ENCODE measurements at regions not wholly inside any gene's neighbourhood (a gene's known extent, or its start where the extent isn't known, plus 50 kb on each side); places are given as distances from the start of the nearest gene placed in this dataset. TPM values are rescaled to one million over a fixed set of nuclear protein-coding genes. Genes with fewer than 3 reads are reported as not detected.

GRCh38 chr2:117760916-117761315, 53.6 kb upstream of the DDX18 start:
- intact Hi-C loops (cut with micrococcal nuclease; ENCODE audit: unreplicated experiment): no loop called here
- ChIA-PET POLR2A (no interaction called here), CTCF (ENCODE audit: unreplicated experiment) (no interaction called here)
- H4K20me1 ChIP-seq (ENCODE audit: insufficient read depth, low read length): no peaks in the 10 kb centered on the region
- TF ChIP-seq EZH2phosphoT487 (IDR thresholded peaks at IDR 0.05; ENCODE audit: borderline replicate concordance, low read depth, low read length): no peak
- no peak for TF ChIP-seq CTCF (conservative IDR thresholded peaks at IDR 0.05; ENCODE audit: low read length)
- BruUV-seq (replicated peaks): no TSS peak
- H3K27ac ChIP-seq (ENCODE audit: low read depth, low read length, poor library complexity, severe bottlenecking): no peak overlapping the region
- no peak for DNase-seq (ENCODE audit: low spot score)
- H3K36me3 ChIP-seq (ENCODE audit: insufficient read depth, low read length): no peaks in the 10 kb centered on the region
- no peaks in the 10 kb centered on the region for H3K9me3 ChIP-seq (ENCODE audit: low read length)
- H3K4me3 ChIP-seq (ENCODE audit: low read depth, low read length, poor library complexity, severe bottlenecking): no peak overlapping the region
- H3K9me2 ChIP-seq (ENCODE audit: insufficient read depth, low read length): no peaks in the 10 kb centered on the region
- no peaks in the 10 kb centered on the region for H3K79me2 ChIP-seq (ENCODE audit: insufficient read depth, low read depth, low read length)
- H3K4me1 ChIP-seq (ENCODE audit: insufficient read depth, low read length, poor library complexity, severe bottlenecking): no peaks in the 10 kb centered on the region
- no peak overlapping the region for H3K4me2 ChIP-seq (ENCODE audit: low read length)
- H2AFZ ChIP-seq (ENCODE audit: low read length): no peak overlapping the region

GRCh38 chr2:117762454-117762853, 52.0 kb upstream of the DDX18 start:
- no peaks in the 10 kb centered on the region for H3K36me3 ChIP-seq (ENCODE audit: insufficient read depth, low read length)
- no peaks in the 10 kb centered on the region for H3K79me2 ChIP-seq (ENCODE audit: insufficient read depth, low read depth, low read length)
- no peak overlapping the region for H3K4me3 ChIP-seq (ENCODE audit: low read depth, low read length, poor library complexity, severe bottlenecking)
- intact Hi-C loops (cut with micrococcal nuclease; ENCODE audit: unreplicated experiment): no loop called here
- TF ChIP-seq EZH2phosphoT487 (IDR thresholded peaks at IDR 0.05; ENCODE audit: borderline replicate concordance, low read depth, low read length) (no peak), CTCF (conservative IDR thresholded peaks at IDR 0.05; ENCODE audit: low read length) (no peak)
- H3K27ac ChIP-seq (ENCODE audit: low read depth, low read length, poor library complexity, severe bottlenecking): no peak overlapping the region
- H3K9me2 ChIP-seq (ENCODE audit: insufficient read depth, low read length): no peaks in the 10 kb centered on the region
- no peak overlapping the region for H2AFZ ChIP-seq (ENCODE audit: low read length)
- BruUV-seq (replicated peaks): no TSS peak
- no peaks in the 10 kb centered on the region for H3K9me3 ChIP-seq (ENCODE audit: low read length)
- ChIA-PET CTCF (ENCODE audit: unreplicated experiment) (no interaction called here), POLR2A (interaction anchor here (0.7 kb wide), 1 partner anchor 283 kb away, joined by 3 read pairs; no protein-coding TSS in a partner anchor)
- no peaks in the 10 kb centered on the region for H4K20me1 ChIP-seq (ENCODE audit: insufficient read depth, low read length)
- no peak for DNase-seq (ENCODE audit: low spot score)
- no peak overlapping the region for H3K4me2 ChIP-seq (ENCODE audit: low read length)
- H3K4me1 ChIP-seq (ENCODE audit: insufficient read depth, low read length, poor library complexity, severe bottlenecking): no peaks in the 10 kb centered on the region

GRCh38 chr2:117763804-117764203, 50.7 kb upstream of the DDX18 start:
- H3K4me2 ChIP-seq (ENCODE audit: low read length): no peak overlapping the region
- ChIA-PET CTCF (ENCODE audit: unreplicated experiment) (no interaction called here), POLR2A (interaction anchor here (0.6 kb wide), 1 partner anchor 133 kb away, joined by 3 read pairs; no protein-coding TSS in a partner anchor)
- BruUV-seq (replicated peaks): no TSS peak
- DNase-seq (ENCODE audit: low spot score): no peak
- H3K9me2 ChIP-seq (ENCODE audit: insufficient read depth, low read length): no peaks in the 10 kb centered on the region
- H4K20me1 ChIP-seq (ENCODE audit: insufficient read depth, low read length): no peaks in the 10 kb centered on the region
- H3K4me1 ChIP-seq (ENCODE audit: insufficient read depth, low read length, poor library complexity, severe bottlenecking): no peaks in the 10 kb centered on the region
- TF ChIP-seq EZH2phosphoT487 (IDR thresholded peaks at IDR 0.05; ENCODE audit: borderline replicate concordance, low read depth, low read length) (no peak), CTCF (conservative IDR thresholded peaks at IDR 0.05; ENCODE audit: low read length) (no peak)
- H3K4me3 ChIP-seq (ENCODE audit: low read depth, low read length, poor library complexity, severe bottlenecking): no peak overlapping the region
- intact Hi-C loops (cut with micrococcal nuclease; ENCODE audit: unreplicated experiment): no loop called here
- no peak overlapping the region for H3K27ac ChIP-seq (ENCODE audit: low read depth, low read length, poor library complexity, severe bottlenecking)
- no peak overlapping the region for H2AFZ ChIP-seq (ENCODE audit: low read length)
- no peaks in the 10 kb centered on the region for H3K79me2 ChIP-seq (ENCODE audit: insufficient read depth, low read depth, low read length)
- no peaks in the 10 kb centered on the region for H3K9me3 ChIP-seq (ENCODE audit: low read length)
- no peaks in the 10 kb centered on the region for H3K36me3 ChIP-seq (ENCODE audit: insufficient read depth, low read length)

Small RNA genes lying in the stretch of these regions (small RNA-seq; reads per million reads assigned to genes)
- gene AC104408.1 (not detected), gene RNU7-190P (not detected)
